SK-N-SH treated with all-trans-retinoic acid at 6 μM for 48 hours (cell line): ENCODE measurements at regions not wholly inside any gene's neighbourhood (a gene's known extent, or its start where the extent isn't known, plus 50 kb on each side); places are given as distances from the start of the nearest gene placed in this dataset.

Experiments
- ATAC-seq: fragments of 200-7000 bp; cut with Tn5 transposase; 3 replicates; pipeline ENCODE4 v1.9.1; 2020; ENCODE audit warnings: mild to moderate bottlenecking, moderate library complexity
- ARNTL ChIP-seq: fragments of 450-650 bp; formaldehyde crosslinking; IDR thresholded peaks from 2 replicates; pipeline ENCODE4 v1.5.0; 2020; ENCODE audit warnings: low read depth, mild to moderate bottlenecking, moderate library complexity, borderline replicate concordance
- BACH2 ChIP-seq: fragments of 250-450 bp; sonication (Bioruptor Pico); IDR thresholded peaks from 2 replicates; pipeline ENCODE4 v1.9.0; 2021; ENCODE audit warnings: mild to moderate bottlenecking, borderline replicate concordance
- CREB5 ChIP-seq: fragments of 250-450 bp; sonication (Bioruptor Pico); IDR thresholded peaks from 2 replicates; pipeline ENCODE4 v1.5.1; 2020; ENCODE audit warnings: low read depth, mild to moderate bottlenecking, moderate library complexity
- CSDC2 ChIP-seq: fragments of 250-450 bp; sonication (Bioruptor Pico); IDR thresholded peaks from 2 replicates; pipeline ENCODE4 v1.5.0; 2020; ENCODE audit warnings: mild to moderate bottlenecking, moderate library complexity
- CSRNP3 ChIP-seq: fragments of 250-450 bp; sonication (Bioruptor Pico); IDR thresholded peaks from 2 replicates; pipeline ENCODE4 v1.5.1; 2021; ENCODE audit warnings: mild to moderate bottlenecking, moderate library complexity
- ESRRG ChIP-seq: fragments of 250-450 bp; sonication (Bioruptor Pico); IDR thresholded peaks from 2 replicates; pipeline ENCODE4 v1.6.1; 2021; ENCODE audit warnings: mild to moderate bottlenecking
- OSR1 ChIP-seq: fragments of 250-450 bp; sonication (Bioruptor Pico); IDR thresholded peaks from 2 replicates; pipeline ENCODE4 v1.8.0; 2022; ENCODE audit warnings: moderate library complexity, mild to moderate bottlenecking, inconsistent platforms
- POU6F1 ChIP-seq: fragments of 250-450 bp; sonication (Bioruptor Pico); IDR thresholded peaks from 2 replicates; pipeline ENCODE4 v1.8.0; 2021; ENCODE audit warnings: low read depth, mild to moderate bottlenecking, moderate library complexity, borderline replicate concordance
- PPARA ChIP-seq: fragments of 250-450 bp; sonication (Bioruptor Pico); IDR thresholded peaks from 2 replicates; pipeline ENCODE4 v1.5.0; 2020; ENCODE audit warnings: mild to moderate bottlenecking, borderline replicate concordance
- RARB ChIP-seq: fragments of 250-450 bp; sonication (Bioruptor Pico); IDR thresholded peaks from 2 replicates; pipeline ENCODE4 v1.8.0; 2021; ENCODE audit warnings: mild to moderate bottlenecking, moderate library complexity
- SNAI2 ChIP-seq: fragments of 250-450 bp; sonication (Bioruptor Pico); IDR thresholded peaks from 2 replicates; pipeline ENCODE4 v1.5.0; 2020; ENCODE audit warnings: mild to moderate bottlenecking, moderate library complexity
- TSHZ2 ChIP-seq: fragments of 250-450 bp; sonication (Bioruptor Pico); IDR thresholded peaks from 2 replicates; pipeline ENCODE4 v1.5.0; 2020; ENCODE audit warnings: mild to moderate bottlenecking, moderate library complexity
- ZC3H10 ChIP-seq: fragments of 250-450 bp; sonication (Bioruptor Pico); IDR thresholded peaks from 2 replicates; pipeline ENCODE4 v1.5.1; 2021; ENCODE audit warnings: mild to moderate bottlenecking, moderate library complexity
- ZFP30 ChIP-seq: fragments of 450-650 bp; formaldehyde crosslinking; IDR thresholded peaks from 2 replicates; pipeline ENCODE4 v1.5.0; 2022; ENCODE audit warnings: mild to moderate bottlenecking, moderate library complexity
- ZNF565 ChIP-seq: fragments of 450-650 bp; formaldehyde crosslinking; conservative IDR thresholded peaks from 2 replicates; pipeline ENCODE4 v1.5.0; 2020; ENCODE audit warnings: low read depth, mild to moderate bottlenecking, moderate library complexity
- ZNF70 ChIP-seq: fragments of 450-650 bp; formaldehyde crosslinking; IDR thresholded peaks from 2 replicates; pipeline ENCODE4 v1.5.0; 2020; ENCODE audit warnings: mild to moderate bottlenecking, moderate library complexity

GRCh38 chr2:189338115-189338514 lies 103.2 kb upstream of the WDR75 start:
- no peak for TF ChIP-seq SNAI2 (CRISPR knock-in tag)
- no peak for TF ChIP-seq ZNF565 (CRISPR knock-in tag)
- TF ChIP-seq CREB5 (CRISPR knock-in tag) = no peak
- TF ChIP-seq ARNTL = no peak
- TF ChIP-seq ZFP30 (CRISPR knock-in tag) = no peak
- no peak for ATAC-seq

GRCh38 chr2:189341077-189341476 lies 100.2 kb upstream of the WDR75 start:
- no peak for ATAC-seq
- TF ChIP-seq OSR1 (no peak), PPARA (no peak), BACH2 (CRISPR knock-in tag) (no peak), RARB (no peak), ZNF70 (no peak), ESRRG (no peak)
- TF ChIP-seq, all 23 proteins: peak for 0

GRCh38 chr2:189344043-189344442 lies 97.2 kb upstream of the WDR75 start:
- ATAC-seq = no peak

More at GRCh38 chr2:189344043-189344442, 97.2 kb upstream of the WDR75 start:
- no peak for TF ChIP-seq ESRRG
- TF ChIP-seq ZFP30 (CRISPR knock-in tag) = no peak
- TF ChIP-seq POU6F1 (CRISPR knock-in tag) = no peak
- no peak for TF ChIP-seq ARNTL
- no peak for TF ChIP-seq ZNF565 (CRISPR knock-in tag)
- no peak for TF ChIP-seq OSR1
- no peak for TF ChIP-seq CREB5 (CRISPR knock-in tag)
- TF ChIP-seq TSHZ2 (CRISPR knock-in tag) = no peak
- TF ChIP-seq CSRNP3 (CRISPR knock-in tag) = no peak
- TF ChIP-seq ZC3H10 (CRISPR knock-in tag) = no peak
- TF ChIP-seq SNAI2 (CRISPR knock-in tag) = no peak
- TF ChIP-seq CSDC2 (CRISPR knock-in tag) = no peak
- TF ChIP-seq, all 23 proteins: peak for 0
